Fibroblast of skin of right quadriceps (primary cell): ENCODE measurements at regions not wholly inside any gene's neighbourhood (a gene's known extent, or its start where the extent isn't known, plus 50 kb on each side); places are given as distances from the start of the nearest gene placed in this dataset.
"Not testable (repeated sequence)": the region's sequence is repeated elsewhere in the genome, so short reads cannot be mapped to it uniquely, and the experiment has no call there.

Source experiments
- DNase-seq: peaks from one replicate; pipeline ENCODE4 v3.0.0-alpha.2; 2013

DNA sequence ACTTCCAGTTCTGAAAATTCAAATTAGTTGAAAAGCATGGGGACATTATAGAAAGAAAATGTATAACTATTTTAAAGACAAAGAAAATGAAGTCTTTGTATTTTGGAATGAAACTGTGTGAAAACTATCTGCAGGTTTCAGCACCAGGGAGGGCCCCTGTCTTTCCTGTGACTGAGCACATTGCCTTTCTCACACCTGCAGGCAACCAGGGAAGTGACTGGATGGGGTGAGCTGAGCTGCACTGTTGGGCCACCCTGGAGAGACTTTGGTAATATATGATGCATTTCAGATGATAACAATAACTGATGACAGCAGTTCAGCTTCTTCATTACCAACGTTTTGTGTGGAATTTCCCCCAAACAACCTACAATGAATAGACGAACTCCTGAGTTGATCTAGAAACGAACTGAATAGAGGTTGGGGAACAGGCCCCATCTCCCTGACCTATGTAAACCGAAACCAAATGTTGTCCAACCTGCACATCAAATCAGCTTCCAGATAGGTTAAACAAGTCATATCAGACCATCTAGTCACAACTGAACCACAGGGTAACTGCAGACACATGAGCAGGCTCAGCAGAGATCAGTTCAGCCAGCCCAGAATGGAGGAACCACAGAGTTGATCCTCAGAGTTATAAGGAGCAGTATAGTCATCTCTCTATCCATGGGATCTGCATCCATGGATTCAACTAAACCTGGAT lies 1402.2 kb downstream of the RPIA start:
- not testable (repeated sequence) for DNase-seq

DNA sequence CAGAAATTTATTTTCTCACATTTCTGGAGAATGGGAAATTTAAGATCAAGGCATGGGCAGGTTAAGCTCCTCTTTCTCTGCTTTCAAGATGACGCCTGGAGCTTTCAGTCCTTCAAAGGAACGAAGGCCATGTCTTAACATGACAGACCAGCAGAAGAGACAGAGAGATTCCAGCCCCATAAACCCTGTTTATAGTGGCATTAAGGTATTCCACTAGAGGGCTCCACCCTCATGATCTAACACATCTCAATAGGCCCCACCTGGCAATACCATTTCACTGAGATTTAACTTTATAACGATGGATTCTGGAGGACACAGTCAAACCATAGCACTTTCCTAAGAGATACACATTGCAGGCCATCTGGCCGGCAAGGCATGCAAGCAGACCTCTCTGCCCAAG lies 1406.1 kb downstream of the RPIA start:
- DNase-seq: not testable (repeated sequence)

DNA sequence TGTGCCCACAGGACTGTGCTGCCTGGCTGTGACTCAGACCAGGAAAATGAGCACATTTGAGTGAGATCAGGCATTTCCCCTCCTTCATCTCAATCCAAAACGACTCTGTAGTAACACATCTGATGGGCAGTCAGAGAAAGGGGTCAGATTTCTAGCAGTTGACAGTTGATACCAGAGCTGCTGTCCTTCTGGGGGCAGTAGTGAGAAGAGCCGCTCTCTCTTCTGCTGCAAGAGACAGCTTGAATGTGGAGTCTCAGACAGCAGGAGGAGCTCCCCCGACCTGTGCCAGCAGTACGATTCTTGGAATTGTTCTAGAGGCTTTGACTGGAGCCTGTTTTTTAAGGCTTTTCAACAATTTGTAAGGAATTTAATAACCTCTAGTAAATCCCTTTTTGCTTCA lies 1413.7 kb downstream of the RPIA start:
- DNase-seq: not testable (repeated sequence)

DNA sequence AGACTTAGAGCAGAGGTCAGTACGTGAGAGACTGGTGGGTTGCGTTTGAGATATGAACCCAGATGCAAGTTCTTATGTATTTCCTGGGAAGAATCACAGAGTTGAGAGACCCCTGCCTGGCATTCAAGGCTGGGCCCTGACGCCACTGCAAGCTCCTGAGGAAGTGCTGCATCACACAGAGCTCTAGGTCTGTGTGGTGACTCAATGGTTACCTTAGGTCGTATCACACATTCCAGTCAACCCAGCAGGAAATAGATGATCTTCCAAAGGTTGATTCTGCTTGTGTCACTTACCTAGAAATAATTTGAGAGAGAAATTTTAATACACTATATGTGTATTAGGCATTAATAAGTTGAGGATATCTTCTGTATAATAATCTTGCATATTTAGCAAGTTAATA lies 1431.9 kb downstream of the RPIA start:
- not testable (repeated sequence) for DNase-seq

DNA sequence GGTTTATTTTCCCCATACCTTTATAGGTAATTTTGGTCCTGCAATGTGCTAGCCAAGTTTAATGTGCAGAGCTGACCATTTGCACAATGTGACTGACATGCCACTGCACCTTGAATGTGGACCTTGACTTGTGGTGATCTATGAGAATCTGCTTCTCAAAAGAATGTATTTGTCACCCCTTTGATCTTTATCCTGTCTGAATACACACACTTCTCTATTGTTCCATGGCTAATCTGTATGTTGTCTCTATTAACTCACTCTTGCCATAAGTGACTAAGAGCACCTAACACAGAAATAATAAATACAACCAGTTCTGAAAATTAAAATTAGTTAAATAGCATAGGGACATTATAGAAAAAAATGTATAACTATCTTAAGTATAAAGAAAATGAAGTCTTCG lies 1447.6 kb downstream of the RPIA start:
- not testable (repeated sequence) for DNase-seq

DNA sequence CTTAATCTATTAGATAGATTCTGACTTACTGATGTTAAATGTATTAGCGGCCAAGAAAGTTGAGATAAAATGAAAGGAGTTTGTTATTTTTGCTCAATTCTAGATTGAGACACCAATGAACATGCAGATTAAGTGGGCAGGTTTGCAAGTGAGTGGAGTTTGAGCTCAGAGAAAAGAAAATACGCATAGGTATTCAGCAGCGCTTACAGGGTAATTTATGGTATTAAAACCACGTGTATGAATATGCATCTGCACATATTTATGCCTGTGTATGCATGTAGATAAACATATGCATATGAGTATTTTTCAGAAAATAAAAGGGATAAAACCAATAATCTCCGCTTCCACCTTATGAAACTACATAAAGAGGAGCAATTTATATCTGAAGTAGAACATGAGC lies 1450.1 kb downstream of the RPIA start:
- DNase-seq: not testable (repeated sequence)

DNA sequence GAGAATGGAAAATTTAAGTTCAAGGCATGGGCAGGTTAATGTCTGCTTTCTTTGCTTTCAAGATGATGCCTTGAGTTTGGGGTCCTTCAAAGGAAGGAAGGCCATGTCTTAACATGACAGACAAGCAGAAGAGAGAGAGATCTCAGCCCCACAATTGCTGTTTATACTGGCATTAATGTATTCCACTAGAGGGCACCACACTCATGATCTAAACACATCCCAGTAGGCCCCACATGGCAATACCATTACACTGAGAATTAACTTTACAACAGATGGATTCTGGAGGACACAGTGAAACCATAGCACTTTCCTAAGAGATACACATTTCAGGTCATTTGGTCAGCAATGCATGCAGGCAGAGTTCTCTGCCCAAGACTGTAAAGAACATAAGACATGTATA lies 1460.3 kb downstream of the RPIA start:
- not testable (repeated sequence) for DNase-seq

DNA sequence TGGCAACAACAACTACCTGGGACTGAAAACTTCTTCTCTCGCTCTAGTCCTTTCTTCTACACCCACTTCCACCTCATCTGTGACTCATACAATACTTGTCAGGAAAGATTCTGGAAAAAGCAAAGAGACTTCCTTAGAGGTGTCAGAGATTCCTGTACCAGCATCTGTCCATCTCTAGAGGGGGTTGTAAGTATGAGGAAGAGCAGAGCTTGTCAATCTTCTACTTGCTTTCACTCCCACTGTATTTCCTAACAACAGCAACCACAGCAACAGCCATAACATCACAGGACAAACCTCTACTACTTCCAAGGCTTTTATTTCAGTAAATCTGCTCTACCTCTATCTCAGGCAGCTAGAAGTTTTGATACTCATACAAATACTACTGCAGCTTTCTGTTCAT lies 1479.5 kb downstream of the RPIA start:
- not testable (repeated sequence) for DNase-seq

DNA sequence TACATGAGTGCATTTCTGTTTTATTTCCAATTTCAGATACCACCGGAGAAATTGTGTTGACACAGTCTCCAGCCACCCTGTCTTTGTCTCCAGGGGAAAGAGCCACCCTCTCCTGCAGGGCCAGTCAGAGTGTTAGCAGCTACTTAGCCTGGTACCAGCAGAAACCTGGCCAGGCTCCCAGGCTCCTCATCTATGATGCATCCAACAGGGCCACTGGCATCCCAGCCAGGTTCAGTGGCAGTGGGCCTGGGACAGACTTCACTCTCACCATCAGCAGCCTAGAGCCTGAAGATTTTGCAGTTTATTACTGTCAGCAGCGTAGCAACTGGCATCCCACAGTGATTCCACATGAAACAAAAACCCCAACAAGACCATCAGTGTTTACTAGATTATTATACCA lies 1481.6 kb downstream of the RPIA start:
- not testable (repeated sequence) for DNase-seq

DNA sequence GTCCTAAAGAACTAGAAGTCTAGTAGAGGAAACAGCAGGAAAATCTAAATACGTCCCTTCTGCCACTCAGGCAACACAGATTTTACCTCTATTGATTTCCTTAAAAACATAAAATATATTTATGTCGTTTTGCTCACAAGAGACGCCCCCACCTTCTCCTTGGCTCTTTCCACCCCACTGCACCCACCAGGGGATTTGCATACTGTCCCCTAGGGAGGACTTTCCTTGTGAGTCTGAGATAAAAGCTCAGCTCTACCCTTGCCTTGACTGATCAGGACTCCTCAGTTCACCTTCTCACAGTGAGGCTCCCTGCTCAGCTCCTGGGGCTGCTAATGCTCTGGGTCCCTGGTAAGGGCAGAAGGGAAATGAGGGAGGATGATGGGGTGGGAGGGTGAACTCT lies 1488.1 kb downstream of the RPIA start:
- DNase-seq: not testable (repeated sequence)

DNA sequence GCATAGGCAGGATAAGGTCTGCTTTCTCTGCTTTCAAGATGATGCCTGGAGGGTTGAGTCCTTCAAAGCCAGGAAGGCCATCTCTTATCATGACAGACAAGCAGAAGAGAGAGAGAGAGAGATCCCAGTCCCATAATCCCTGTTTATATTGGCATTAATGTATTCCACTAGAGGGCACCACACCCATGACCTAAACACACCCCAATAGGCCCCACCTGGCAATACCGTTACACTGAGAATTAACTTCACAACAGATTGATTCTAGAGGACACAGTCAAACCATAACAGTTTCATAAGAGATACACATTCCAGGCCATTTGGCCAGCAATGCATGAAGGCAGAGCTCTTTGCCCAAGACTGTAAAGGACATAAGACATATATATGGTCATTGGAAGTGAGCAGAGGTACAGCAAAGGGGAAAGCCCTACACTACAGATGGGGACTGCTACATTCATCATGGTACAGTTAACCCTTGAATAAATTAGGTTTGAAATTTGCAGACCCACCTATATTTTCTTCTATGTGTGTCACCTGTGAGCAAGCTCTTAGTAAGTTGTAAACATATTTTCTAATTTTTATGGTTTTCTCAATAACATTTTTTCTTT lies 1516.1 kb downstream of the RPIA start:
- DNase-seq: no peak

DNA sequence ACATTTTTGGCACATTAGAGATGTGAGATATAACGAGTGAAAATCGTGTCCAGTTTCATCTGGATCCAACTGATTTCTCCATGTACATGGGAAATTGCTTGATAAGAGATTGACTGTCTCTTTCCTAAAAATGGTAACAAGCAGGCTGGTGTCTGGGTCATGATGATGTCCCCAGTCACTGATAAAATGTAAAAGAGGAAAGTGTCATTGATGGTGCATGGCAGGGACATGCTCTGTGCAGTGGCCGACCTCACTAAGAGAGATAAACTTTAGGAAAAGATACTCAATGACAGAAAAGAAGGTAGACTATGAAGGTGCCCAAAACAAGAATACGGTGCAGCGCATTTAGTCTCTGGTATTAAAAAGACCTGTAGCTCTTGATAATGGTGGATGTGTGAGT lies 1517.5 kb downstream of the RPIA start:
- no peak for DNase-seq

DNA sequence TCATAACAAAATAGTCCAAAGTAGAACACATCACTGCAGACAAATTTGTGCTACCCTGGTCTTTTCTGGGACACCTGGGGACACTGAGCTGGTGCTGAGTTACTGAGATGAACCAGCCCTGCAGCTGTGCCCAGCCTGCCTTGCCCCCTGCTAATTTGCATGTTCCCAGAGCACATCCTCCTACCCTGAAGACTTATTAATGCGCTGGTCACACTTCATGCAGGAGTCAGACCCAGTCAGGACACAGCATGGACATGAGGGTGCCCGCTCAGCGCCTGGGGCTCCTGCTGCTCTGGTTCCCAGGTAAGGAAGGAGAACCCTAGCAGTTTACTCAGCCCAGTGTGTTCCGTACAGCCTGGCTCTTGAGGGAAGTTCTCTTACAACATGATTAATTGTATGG lies 1518.3 kb downstream of the RPIA start:
- no peak for DNase-seq

DNA sequence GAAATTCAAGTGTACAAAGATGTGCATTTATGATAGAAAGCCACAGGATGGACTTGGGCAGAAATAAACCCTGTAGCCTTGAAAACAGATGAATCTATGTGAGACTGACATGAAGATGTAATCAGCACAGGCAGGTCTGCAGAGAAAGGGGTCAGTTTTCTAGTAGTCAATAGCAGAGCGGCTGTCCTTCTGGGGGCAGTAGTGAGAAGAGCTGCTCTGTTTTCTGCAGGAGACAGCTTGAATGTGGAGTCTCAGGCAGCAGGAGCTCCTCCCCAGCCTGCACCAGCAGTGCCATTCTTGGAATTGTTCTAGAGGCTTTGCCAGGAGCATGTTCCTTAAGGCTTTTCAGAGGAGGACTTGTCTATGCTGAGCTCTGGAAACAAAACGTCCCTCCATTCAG lies 1524.4 kb downstream of the RPIA start:
- DNase-seq: not testable (repeated sequence)

DNA sequence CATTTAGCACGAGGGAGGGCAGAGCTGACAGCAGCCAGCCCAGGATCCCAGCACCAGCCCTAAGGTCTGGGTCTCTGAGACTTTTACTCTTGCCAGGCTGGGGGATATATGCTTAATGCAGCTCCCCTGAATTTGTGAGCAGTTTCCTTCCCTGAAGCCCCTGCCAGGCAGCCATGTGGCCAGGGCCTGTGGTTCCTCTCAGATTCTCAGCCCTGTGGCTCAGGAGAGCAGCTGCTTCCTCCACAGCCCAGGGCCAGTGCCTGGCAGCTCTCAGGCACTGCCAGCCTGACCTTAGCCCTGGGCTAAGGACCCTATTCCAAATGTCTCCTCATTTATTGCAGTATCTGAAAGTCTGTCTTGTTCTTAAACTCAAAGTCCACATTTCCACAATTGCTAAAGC lies 1525.3 kb downstream of the RPIA start:
- DNase-seq: not testable (repeated sequence)

DNA sequence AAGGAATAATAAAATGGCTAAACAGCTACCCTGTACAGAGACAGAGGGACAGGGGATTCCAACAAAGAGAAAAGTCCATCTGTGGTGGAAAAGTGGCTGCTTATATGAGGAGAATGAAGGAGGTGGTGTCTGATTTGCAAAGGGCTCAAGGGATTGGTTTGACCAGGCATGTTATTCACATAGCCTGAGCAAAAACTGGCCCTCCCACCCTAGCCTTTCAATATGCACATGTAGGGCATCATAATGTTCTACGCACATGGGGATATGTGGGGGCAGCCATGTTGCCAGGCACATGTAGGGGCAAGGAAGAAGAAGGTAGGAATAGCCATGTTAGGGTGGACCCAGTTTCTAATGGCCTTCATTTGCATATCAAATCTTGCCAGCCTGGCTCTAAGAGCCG lies 1527.1 kb downstream of the RPIA start:
- not testable (repeated sequence) for DNase-seq

DNA sequence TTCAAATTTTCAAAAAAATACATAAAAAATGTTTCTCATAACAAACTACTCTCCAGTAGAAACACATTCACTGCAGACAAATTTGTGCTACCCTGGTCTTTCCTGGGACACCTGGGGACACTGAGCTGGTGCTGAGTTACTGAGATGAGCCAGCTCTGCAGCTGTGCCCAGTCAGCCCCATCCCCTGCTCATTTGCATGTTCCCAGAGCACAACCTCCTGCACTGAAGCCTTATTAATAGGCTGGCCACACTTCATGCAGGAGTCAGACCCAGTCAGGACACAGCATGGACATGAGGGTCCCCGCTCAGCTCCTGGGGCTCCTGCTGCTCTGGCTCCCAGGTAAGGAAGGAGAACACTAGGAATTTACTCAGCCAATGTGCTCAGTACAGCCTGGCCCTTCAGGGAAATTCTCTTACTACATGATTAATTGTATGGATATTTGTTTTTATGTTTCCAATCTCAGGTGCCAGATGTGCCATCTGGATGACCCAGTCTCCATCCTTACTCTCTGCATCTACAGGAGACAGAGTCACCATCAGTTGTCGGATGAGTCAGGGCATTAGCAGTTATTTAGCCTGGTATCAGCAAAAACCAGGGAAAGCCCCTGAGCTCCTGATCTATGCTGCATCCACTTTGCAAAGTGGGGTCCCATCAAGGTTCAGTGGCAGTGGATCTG lies 1529.3 kb downstream of the RPIA start:
- DNase-seq: not testable (repeated sequence)

DNA sequence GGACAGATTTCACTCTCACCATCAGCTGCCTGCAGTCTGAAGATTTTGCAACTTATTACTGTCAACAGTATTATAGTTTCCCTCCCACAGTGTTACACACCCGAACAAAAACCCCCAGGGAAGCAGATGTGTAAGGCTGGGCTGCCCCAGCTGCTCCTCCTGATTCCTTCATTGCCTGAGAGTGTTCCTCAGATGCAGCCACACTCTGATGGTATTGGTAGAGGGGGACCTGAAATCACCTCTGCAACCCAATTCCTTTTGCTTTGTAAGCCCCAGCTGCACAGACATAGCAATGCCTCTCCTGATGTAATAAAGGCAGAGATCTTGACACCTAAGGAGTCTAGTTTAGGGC lies 1529.8 kb downstream of the RPIA start:
- no peak for DNase-seq

DNA sequence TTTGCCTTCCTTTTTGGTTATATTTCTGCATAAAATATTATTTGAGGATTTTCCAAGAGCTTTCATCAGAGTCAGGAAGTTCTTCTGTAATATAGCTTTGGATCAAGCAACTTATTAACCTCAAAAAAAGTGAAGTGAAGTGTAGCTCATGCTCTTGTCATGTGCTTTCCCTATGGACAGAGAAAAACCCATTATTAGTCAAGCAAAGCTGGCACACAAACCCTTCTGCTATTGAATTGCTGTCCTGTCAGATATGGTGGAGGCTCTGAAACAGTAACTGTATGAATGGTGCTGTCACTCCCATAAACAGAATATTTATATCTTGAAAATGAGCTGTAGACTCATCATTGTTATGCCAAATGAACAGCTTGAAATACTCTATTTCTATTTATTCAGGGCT lies 1533.3 kb downstream of the RPIA start:
- not testable (repeated sequence) for DNase-seq

DNA sequence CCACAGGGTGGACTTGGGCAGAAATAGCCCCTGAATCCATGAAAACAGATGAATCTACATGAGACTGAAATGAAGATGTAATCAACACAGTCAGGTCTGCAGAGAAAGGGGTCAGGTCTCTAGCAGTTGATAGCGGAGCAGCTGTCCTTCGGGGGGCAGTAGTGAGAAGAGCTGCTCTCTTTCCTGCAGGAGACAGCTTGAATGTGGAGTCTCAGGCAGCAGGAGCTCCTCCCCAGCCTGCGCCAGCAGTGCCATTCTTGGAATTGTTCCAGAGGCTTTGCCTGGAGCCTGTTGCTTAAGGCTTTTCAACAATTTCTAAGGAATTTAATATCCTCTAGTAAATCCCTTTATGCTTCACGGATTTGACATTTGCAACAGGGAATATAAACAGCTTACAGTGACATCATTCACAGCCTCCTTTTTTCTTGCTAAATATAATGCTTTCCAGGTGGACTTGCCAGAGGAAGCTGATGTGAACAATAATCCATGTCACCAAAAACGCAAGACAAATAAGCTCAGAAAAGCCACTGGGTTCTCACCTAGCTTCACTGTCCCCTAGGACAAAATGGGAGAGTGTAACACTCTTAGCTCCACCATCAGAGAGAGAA lies 1535.1 kb downstream of the RPIA start:
- DNase-seq: not testable (repeated sequence)

DNA sequence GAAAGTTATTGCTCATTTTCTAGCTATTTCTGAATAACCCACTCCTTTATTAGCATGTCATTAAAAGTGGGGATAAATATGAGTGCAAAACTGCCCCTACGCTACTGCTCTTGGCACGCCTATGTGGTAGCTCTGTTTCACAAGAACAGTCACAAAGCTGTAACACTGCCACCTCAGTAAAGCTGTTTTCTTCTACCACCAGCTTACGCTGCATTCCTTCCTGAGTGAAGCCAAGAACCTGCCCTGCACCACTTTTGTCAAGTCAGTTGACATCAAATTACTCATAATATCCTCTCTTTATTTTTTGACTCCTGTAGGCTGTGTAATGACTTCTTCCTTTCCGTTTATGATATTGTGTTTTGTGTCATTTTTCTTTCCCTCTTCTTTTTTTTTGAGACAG lies 1539.7 kb downstream of the RPIA start:
- not testable (repeated sequence) for DNase-seq

DNA sequence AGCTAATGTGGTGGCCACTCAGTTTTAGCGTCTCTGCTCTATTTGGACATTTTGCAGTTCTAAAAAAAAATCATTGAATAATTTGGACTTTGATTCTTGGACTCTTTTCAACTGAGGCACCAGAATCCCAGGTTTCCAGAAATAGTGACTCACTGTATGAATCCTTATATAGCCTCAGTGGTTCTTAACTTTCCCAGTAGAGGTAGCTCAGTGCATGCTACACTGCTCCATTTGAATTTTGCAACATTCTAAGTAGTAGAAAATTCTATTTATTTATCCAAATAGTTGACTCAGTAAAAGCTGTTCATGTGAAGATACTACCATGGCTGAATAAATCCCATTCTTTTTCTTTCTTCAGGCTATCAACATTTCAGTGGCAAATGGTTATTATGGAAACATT lies 1544.0 kb downstream of the RPIA start:
- DNase-seq: not testable (repeated sequence)

DNA sequence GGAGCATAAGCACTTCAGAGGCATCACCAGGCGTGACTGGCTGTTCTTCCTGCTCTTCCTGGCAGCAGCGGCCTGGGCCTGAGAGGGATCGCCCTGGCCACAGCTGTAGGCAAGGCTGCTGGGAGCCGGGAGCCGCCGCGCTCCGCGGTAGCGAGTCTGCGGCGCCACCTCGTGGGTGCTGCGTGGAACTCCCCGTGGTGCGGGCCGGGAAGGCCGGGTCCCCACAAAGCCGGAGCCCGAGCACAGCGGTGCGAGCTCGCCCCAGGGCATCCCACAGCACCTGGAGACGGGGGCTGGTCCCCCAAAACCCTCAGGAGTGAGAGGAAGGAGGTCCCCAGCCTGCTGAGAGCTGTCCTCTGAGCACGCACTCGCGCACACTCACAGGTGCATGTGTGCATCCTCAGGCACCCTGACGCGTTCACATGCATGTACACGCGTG lies 1546.5 kb downstream of the RPIA start:
- DNase-seq: peak; percentile 3
